ENCODE measurements at regions not wholly inside any gene's neighbourhood (a gene's known extent, or its start where the extent isn't known, plus 50 kb on each side); places are given as distances from the start of the nearest gene placed in this dataset.

GRCh38 chr2:145422576-145422975 is 902.7 kb upstream of the ZEB2 start:
- TF ChIP-seq CTCF (IDR thresholded peaks at IDR 0.05; ENCODE audit: insufficient read depth, low read depth, low read length) = no peak
- DNase-seq (ENCODE audit: low read depth) = no peak
- H3K4me3 ChIP-seq (ENCODE audit: low read depth, low read length) = no peak overlapping the region

GRCh38 chr2:145421841-145422240 is 901.9 kb upstream of the ZEB2 start:
- DNase-seq (ENCODE audit: low read depth) = no peak

GRCh38 chr2:145416640-145417039 is 896.7 kb upstream of the ZEB2 start:
- no peak overlapping the region for H3K4me3 ChIP-seq (ENCODE audit: low read depth, low read length)
- DNase-seq (ENCODE audit: low read depth) = no peak
- no peak for TF ChIP-seq CTCF (IDR thresholded peaks at IDR 0.05; ENCODE audit: insufficient read depth, low read depth, low read length)

More at GRCh38 chr2:145421841-145422240, 901.9 kb upstream of the ZEB2 start:
- no peak for TF ChIP-seq CTCF (IDR thresholded peaks at IDR 0.05; ENCODE audit: insufficient read depth, low read depth, low read length)
- H3K4me3 ChIP-seq (ENCODE audit: low read depth, low read length) = no peak overlapping the region

- no peak for TF ChIP-seq CTCF (IDR thresholded peaks at IDR 0.05; ENCODE audit: insufficient read depth, low read depth, low read length)
- DNase-seq (ENCODE audit: low read depth) = no peak
- no peak overlapping the region for H3K4me3 ChIP-seq (ENCODE audit: low read depth, low read length)
These were observed 895.2 kb upstream of the ZEB2 start for GRCh38 chr2:145415151-145415550.

- no peak for DNase-seq (ENCODE audit: low read depth)
- H3K4me3 ChIP-seq (ENCODE audit: low read depth, low read length) = no peak overlapping the region
- no peak for TF ChIP-seq CTCF (IDR thresholded peaks at IDR 0.05; ENCODE audit: insufficient read depth, low read depth, low read length)
These were observed 893.5 kb upstream of the ZEB2 start for GRCh38 chr2:145413261-145414030.

- H3K4me3 ChIP-seq (ENCODE audit: low read depth, low read length) = no peak overlapping the region
- no peak for TF ChIP-seq CTCF (IDR thresholded peaks at IDR 0.05; ENCODE audit: insufficient read depth, low read depth, low read length)
- no peak for DNase-seq (ENCODE audit: low read depth)
These were observed 892.2 kb upstream of the ZEB2 start for GRCh38 chr2:145412155-145412554.

- no peak for DNase-seq (ENCODE audit: low read depth)
- H3K4me3 ChIP-seq (ENCODE audit: low read depth, low read length) = no peak overlapping the region
- no peak for TF ChIP-seq CTCF (IDR thresholded peaks at IDR 0.05; ENCODE audit: insufficient read depth, low read depth, low read length)
These were observed 891.6 kb upstream of the ZEB2 start for GRCh38 chr2:145411493-145411892.
